Pancreas (tissue), 10 donors: ENCODE measurements at regions not wholly inside any gene's neighbourhood (a gene's known extent, or its start where the extent isn't known, plus 50 kb on each side); places are given as distances from the start of the nearest gene placed in this dataset.

Source experiments
- ATAC-seq, 4 donors: fragments of 200-7000 bp; cut with Tn5 transposase; one replicate each; pipeline versions ENCODE4 v1.8.0 to v1.9.1; 2020; ENCODE audit warnings: mild to moderate bottlenecking in 4 of 4, moderate library complexity in 4 of 4
- DNase-seq, 6 donors: peaks; one replicate each; pipeline ENCODE4 v3.0.0-alpha.2; 2020
- FAIRE-seq: peaks from 2 replicates; lab custom pipeline; 2012; peaks lifted over from hg19 to GRCh38; lab: Jason Lieb, UNC
- H3K27ac ChIP-seq, 4 donors: fragments of 200-600 bp; sonication (generic); 1 replicate in 3 of 4; 2 replicates in 1 of 4; pipeline versions ENCODE4 v1.5.0 to v1.8.0; 2020
- H3K27me3 ChIP-seq, 4 donors: fragments of 200-600 bp; one replicate each; pipeline ENCODE4 v1.8.0; 2021
- H3K36me3 ChIP-seq, 3 donors: fragments of 200-600 bp; sonication (generic) in 1 of 3; one replicate each; pipeline versions ENCODE4 v1.5.0 to v1.8.0; 2020 to 2021
- H3K4me1 ChIP-seq, 3 donors: fragments of 200-600 bp; one replicate each; pipeline ENCODE4 v1.8.0; 2021
- H3K4me3 ChIP-seq, 4 donors: fragments of 200-600 bp; sonication (generic) in 2 of 4; one replicate each; pipeline versions ENCODE4 v1.5.0 to v1.8.0; 2020 to 2021
- H3K9me3 ChIP-seq, 4 donors: fragments of 200-600 bp; one replicate each; pipeline ENCODE4 v1.8.0; 2021
- CTCF ChIP-seq, 4 donors: fragments of 200-600 bp; sonication (generic) in 3 of 4; IDR thresholded peaks; one replicate each; pipeline versions ENCODE4 v1.5.0 to v1.8.0; 2021; ENCODE audit warnings: antibody characterized with exemption in 4 of 4
- WGBS, 2 donors: extraction: QIAGEN DNeasy Blood & Tissue Kit; methylation state at CpG; one replicate each; pipeline ENCODE4 v1.1.7; 2013; 5-methylcytosine and 5-hydroxymethylcytosine counted together
- intact Hi-C, 3 donors: fragments of 100-400 bp; cut with DNase I; formaldehyde crosslinking; loops; one replicate each; pipeline versions ENCODE4 v1.11.1 to v1.14.2; 2022
- donor health status: healthy with polysubstance abuse.
- donor health status: DM: no; HTN: no; CAD: no; lungs with moderate emphysema.
- donor health status: DM: no; HTN: no; CAD: no.
- donor health status: control.
- donor health status: control.
- donor health status: Bipolar disorder and iron deficiency.
- donor health status: DM: yes; HTN: yes; CAD: no.
- donor health status: DM: no; HTN: no; CAD: no.
- donor health status: DM: no; HTN: no; CAD: no.
- donor health status: DM: yes; HTN: yes; CAD: no.

GRCh38 chr3:147669077-147669476 is 259.9 kb downstream of the ZIC1 start:
- no peak for FAIRE-seq

DNA sequence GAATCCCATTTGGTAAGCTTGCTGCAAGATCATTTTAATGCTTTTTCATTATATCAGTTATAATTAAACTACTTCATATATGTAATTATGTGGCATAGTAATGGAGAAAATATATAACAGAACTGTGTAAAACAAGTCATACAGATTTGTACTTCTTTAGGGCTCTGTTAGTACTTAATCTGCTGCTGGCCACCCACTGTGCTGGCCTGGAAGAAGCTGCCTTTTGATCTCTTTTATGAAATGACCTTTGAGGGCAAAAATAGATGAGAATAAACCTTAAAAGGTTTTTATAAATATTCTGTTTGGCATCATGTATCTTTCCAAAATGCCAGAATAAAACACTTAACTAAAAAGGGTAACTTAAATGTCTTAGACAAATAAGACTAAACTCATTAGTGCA is 262.9 kb downstream of the ZIC1 start:
- Histone ChIP-seq H3K4me3 (no peak overlapping the region), H3K27ac (no peak overlapping the region), H3K4me1 (no peaks in the 10 kb centered on the region), H3K9me3 (no peaks in the 10 kb centered on the region), H3K27me3 (no peaks in the 10 kb centered on the region), H3K36me3 (no peaks in the 10 kb centered on the region)
- ATAC-seq: no peak
- FAIRE-seq: no peak
- intact Hi-C loops: no loop called here
- TF ChIP-seq CTCF (IDR thresholded peaks at IDR 0.05): no peak
- no peak for DNase-seq

More at GRCh38 chr3:147669077-147669476, 259.9 kb downstream of the ZIC1 start:
- WGBS, 2 donors: 76 to 82% methylated on average over 2 of the region's 2 CpGs
- TF ChIP-seq CTCF (IDR thresholded peaks at IDR 0.05): no peak
- no peak for DNase-seq
- Histone ChIP-seq H3K9me3 (no peaks in the 10 kb centered on the region), H3K36me3 (no peaks in the 10 kb centered on the region), H3K27me3 (no peaks in the 10 kb centered on the region), H3K4me1 (no peaks in the 10 kb centered on the region), H3K27ac (no peak overlapping the region), H3K4me3 (no peak overlapping the region)
- no peak for ATAC-seq
- intact Hi-C loops: no loop called here

GRCh38 chr3:147672436-147672835 is 263.3 kb downstream of the ZIC1 start:
- no peaks in the 10 kb centered on the region for H3K36me3 ChIP-seq
- H3K27me3 ChIP-seq: no peaks in the 10 kb centered on the region
- H3K9me3 ChIP-seq: no peaks in the 10 kb centered on the region
- no peaks in the 10 kb centered on the region for H3K4me1 ChIP-seq
- no peak overlapping the region for H3K27ac ChIP-seq
- 30 to 36% methylated on average over 2 of the region's 2 CpGs for WGBS, 2 donors
- no peak for FAIRE-seq
- no peak for TF ChIP-seq CTCF (IDR thresholded peaks at IDR 0.05)
- intact Hi-C loops: no loop called here
- H3K4me3 ChIP-seq: no peak overlapping the region
- ATAC-seq: no peak
- DNase-seq: no peak

GRCh38 chr3:147675761-147676160 is 266.6 kb downstream of the ZIC1 start:
- 82 to 83% methylated on average over 2 of the region's 2 CpGs for WGBS, 2 donors
- DNase-seq (no peak), ATAC-seq (no peak), FAIRE-seq (no peak)
- intact Hi-C loops: no loop called here
- H3K4me1 ChIP-seq: no peaks in the 10 kb centered on the region
- no peak overlapping the region for H3K4me3 ChIP-seq
- no peaks in the 10 kb centered on the region for H3K27me3 ChIP-seq
- no peaks in the 10 kb centered on the region for H3K36me3 ChIP-seq
- no peaks in the 10 kb centered on the region for H3K9me3 ChIP-seq
- H3K27ac ChIP-seq: no peak overlapping the region
- TF ChIP-seq CTCF (IDR thresholded peaks at IDR 0.05): no peak

GRCh38 chr3:147680837-147681483 is 271.8 kb downstream of the ZIC1 start:
- Histone ChIP-seq H3K27ac (no peak overlapping the region), H3K27me3 (no peaks in the 10 kb centered on the region), H3K4me3 (no peak overlapping the region), H3K4me1 (no peaks in the 10 kb centered on the region), H3K9me3 (no peaks in the 10 kb centered on the region), H3K36me3 (no peaks in the 10 kb centered on the region)
- ATAC-seq (no peak), FAIRE-seq (no peak), DNase-seq (no peak)
- intact Hi-C loops: no loop called here
- TF ChIP-seq CTCF (IDR thresholded peaks at IDR 0.05): no peak
- WGBS, 2 donors: 36 to 45% methylated on average over 6 of the region's 6 CpGs
